Activated naive CD4-positive, alpha-beta T cell treated with anti-CD3 and anti-CD28 coated beads, Interleukin-2, amount 50 U/mL, for 16 hours (primary cell): ENCODE measurements at regions not wholly inside any gene's neighbourhood (a gene's known extent, or its start where the extent isn't known, plus 50 kb on each side); places are given as distances from the start of the nearest gene placed in this dataset.
"Not testable (repeated sequence)": the region's sequence is repeated elsewhere in the genome, so short reads cannot be mapped to it uniquely, and the experiment has no call there.

ENCODE experiments used
- DNase-seq: peaks from one replicate; pipeline ENCODE4 v3.0.0-alpha.2; 2020

DNA sequence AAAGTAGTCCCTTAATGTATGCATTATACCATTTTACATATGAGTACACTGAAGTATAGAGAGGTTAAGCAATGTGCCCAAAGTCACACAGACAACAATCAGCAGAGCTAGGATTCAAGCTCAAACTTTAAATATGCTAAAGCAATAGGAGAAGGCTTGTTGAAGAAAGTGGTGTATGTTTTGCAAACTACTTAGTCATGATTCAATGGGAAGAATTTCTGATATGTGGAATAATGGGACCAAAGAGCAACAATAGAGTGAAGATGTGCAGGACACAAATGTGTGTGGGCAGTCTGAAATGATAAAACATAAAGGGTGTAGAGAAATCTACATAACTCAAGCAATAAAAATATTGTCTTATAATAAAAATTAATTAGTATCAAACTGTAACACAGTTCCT, 109.0 kb upstream of the ARSJ start:
- DNase-seq: no peak

DNA sequence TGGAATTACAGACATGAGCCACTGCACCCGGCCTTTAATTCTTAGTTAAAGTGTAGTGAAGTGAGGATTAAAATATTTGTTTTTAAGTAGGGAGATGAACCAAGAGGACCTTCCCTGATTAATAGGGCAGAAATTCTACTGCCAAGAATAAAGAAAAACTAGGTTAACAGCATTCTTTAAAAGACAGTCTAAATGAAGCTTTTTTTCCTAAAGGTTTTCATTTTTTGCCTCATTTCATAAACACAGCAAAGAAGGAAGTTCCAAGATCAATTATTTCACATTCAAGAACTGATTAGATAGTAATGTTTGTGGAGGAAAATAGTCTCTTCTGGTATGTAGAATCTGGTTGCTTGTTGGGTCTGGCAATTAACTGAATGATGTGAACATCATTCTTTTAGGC, 112.1 kb upstream of the ARSJ start:
- no peak for DNase-seq

DNA sequence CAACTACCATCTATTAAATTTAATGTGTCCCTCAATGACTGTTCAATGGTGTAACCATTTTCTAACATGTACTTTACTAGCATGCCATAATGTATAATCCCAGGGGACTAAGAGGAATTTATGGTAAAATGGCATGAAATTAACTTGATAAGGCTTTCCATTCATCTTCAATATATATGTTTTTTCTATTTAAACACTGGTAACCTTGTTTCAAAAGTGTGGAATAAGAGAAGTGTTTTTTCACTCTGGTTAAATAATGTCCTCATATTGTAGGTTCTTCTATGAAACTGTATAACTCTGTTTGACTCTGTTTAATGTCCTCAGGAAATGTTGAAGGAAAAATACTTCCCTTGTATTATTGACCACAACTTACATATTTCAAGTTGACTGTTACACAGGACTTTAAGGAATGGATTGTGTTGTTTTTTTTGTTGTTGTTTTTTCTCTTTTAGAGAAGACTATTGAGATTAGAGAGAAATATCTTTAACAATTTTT, 113.8 kb upstream of the ARSJ start:
- no peak for DNase-seq

DNA sequence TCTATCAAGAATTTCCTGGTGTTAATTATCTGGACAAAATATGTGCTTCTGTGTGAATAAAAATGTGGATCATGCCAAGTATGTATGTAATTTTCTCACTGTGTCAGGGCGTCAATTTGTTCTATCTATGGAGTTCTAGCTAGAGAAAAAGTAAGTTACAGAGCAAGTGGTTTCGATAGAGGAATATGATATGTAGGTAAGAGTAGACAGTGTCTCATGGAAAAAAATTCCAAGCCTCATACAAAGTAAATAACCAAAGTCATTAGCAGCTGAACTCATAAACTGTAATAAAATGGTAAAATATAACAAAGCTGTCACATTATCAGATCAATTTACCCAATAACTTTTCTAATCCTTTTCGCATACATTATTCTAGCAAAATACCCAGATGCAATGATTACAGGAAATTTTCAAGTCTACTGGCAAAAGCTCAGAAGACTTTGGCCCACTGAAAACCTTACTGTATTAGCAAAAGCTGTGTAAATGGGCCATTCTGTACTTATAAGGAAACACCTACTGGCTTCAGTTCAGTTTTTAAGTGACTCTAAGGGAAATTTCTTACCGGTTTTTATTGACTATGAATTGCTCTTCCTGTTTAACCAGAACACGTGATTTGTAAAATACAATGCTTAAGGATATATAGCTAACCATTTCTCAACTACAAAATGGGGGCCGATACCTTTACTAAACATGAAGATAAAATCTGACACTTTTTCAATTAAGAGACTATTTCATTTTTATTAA, 121.0 kb upstream of the ARSJ start:
- DNase-seq: no peak

DNA sequence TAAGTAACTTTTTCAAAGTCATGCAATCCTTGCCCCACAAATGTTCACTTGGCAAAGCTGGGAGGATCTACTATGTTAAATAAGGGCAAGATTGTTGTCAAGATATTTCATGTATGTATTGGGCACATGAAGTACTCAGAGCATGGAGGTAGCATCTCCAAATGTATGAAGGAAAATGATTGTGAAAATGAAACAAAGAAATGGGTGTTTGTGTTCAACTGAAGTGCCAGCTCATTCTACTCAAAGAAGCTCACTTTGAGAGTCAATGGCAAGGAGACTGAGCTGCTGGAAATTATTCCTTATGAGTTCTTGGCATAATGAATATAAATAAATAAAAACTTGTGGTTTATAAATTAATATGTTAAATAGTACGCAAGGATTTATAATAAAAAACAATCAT, 124.5 kb upstream of the ARSJ start:
- DNase-seq: no peak

DNA sequence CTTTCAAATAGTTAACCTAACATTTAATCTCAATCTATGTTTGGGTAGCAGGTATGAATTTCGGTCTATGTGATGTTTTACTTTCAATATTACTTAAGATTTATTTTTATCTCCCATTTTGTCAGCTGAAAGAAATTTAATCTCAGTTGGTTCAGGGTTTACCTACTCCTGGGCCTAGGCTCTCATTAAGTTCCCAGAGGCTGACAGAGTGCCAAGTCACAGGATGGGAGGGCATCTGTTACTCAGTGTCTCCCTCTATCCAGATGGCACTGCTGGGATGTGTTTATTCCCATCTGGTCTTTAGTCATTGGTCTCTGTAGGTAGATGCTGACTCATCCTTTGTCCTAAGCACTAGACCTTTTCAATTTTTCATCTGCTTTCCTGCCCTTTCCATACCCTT, 129.4 kb upstream of the ARSJ start:
- no peak for DNase-seq

DNA sequence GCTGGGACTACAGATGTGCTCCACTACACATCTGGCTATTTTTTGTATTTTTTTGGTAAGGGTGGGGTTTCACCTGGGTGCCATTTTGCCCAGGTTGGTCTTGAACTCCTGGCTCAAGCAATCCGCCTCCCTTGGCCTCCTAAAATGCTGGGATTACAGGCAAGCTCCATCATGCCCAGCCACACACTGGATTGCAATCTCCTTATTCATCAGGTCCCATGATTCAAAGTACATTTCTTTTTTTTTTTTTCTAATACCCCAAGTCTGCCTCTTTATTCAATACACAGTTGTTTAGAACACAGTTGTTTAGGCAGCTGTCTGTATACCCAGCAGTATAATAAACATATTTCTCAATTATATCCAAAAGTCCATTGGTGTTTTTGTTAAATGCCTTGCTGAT, 130.3 kb upstream of the ARSJ start:
- no peak for DNase-seq

DNA sequence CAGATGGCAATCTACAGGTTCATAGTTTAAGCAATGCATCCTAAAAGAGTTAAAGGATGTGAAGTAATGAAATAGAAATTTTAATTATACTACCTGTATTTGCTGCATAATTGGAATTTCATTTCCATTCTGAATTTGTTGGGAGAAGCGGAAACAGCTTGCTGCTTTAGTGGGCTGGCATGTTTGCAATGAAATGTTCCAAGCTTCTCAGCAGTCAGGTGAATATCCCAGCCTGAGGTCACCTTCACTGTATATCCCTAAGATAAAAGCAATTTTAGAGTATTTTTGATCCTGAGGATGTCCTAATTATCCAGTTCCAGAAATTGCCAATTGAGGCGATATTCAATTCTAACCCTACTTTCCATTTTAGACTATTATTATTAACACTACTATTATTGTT, 136.1 kb upstream of the ARSJ start:
- no peak for DNase-seq

DNA sequence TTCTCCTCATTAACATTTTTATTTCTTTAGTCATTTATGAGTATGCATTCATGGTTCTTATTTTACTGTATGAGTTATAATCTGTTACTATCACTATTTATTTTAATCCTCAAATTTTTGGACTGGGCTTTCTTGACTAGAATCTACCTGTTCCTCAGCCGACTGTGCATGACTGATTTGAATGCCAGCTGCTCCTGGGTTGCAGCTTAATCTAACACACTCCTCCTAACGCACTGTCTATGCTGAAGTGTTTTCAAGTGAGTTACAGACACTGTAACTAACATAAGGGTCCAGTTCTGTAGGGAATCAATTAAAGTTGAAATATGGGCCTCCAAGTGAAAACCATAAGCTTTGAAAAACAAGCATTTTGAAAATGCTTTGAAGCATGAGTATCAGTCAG, 137.4 kb upstream of the ARSJ start:
- DNase-seq: no peak

DNA sequence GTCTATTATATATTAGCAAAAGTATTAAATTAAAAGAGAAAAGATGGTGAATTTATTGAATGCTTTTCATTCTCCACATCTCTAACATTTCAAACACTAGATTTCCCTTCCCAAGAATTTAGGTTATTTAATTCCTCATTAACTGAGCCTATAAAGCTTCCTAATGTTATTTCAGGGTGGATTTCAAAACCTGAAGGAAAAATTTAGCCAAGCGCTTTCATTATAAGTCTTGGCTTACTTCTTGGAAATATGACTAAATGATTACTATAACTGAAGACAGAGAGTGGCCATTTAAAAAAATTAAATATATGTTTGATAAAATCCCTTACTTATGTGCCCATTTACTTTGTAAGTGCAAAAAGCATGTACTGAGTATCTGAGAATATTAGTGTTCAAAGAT, 141.8 kb upstream of the ARSJ start:
- no peak for DNase-seq

DNA sequence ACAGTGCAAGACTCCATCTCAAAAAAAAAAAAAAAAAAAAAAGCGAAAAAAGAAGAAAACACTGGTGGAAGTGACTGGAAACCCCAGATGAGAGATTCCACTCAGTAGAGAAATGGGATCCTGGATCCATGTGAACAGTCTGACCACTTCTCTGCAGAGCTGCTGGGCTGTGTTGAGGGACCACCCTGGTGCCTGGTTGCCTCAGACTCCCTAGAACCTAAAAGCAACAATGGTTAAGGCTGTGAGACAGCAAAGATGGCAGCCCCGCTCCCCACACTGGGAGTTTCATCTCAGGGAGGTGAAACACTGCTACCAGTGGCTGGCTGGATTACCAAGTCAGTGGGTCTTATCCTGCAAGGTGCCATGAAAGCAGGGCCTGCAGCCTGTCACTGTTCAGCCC, 152.8 kb upstream of the ARSJ start:
- no peak for DNase-seq

DNA sequence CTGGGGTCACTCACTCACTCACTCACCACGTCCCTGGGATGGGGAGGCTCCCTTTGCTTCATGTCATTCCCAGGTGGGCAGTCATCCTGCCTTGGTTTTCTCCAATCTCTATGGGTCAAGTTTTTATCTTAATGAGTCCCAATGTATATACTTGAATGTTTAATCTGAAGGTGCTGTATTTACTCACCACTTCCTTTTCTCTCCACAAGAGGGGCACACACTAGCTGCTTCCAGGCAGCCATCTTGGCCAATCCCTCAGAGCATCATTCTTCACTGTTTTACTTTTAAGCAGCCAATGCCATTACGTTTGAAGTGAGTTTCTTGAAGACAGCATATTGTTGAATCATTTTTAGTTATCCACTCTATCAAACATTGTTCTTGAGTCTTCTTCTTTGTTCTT, 153.4 kb upstream of the ARSJ start:
- DNase-seq: no peak

DNA sequence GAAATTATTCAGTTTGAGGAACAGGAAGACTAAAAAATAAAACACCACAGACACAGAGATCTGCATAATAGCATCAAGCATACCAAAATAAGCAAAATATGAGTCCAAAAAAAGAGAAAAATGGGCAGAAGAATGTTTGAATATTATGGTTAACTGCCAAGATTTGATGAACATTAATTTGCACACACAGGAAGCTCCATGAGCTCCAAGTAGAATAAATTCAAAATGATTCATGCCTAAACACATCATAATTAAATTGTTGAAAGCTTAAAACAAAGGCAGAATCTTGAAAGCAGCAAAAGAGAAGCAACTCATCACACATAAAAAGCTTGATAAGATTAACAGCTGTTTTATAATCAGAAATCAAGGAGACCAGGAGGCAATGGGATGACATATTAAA, 156.6 kb upstream of the ARSJ start:
- DNase-seq: no peak

DNA sequence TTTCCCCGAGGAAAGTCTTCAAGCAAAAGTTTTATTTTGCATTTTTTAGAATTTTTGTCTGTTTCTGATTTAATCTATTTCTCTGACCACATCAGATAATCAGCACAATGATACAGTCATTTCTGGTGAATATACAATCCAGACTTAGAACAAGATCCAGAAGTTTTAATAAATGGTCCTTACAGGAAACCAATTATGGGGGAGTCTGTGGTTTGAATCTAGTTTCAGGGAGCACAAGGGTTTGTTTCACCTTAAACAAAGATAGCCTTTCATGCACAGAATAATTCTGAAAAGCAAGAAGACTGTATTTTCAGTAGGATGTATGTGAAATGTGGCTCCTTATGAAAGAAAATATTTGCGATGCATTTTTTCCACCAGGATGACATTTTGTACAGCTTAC, 158.5 kb upstream of the ARSJ start:
- no peak for DNase-seq

DNA sequence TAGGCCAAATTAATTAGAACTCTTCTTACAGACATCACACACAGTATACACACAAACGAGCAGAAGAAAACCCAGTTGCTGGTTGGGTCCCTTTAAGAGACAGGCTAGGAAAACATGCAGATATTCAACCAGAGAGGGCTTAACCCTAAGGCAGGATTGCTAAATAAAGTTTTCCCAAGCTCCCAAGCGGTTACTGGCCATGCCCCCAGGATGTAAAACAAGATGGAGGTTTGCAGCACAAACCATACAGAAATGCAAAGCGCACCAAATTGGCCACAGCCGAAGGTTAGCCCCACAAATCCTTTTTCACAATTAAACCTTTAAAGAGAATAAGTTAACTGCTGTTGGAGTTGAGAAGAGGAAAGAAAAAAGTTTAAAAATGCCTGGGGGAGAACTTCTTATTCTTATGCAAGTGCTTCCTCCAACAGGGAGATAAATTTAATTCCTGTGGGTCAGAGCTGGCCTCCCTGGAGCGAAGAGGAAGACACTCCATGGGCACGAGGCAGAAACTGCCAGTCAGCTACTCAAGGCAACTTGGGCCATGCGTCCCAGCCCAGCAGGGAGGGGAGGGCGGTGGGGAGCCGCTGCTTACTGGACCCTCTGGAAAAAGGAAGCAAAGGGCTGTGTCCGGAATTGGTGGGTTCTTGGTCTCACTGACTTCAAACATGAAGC, 167.6 kb upstream of the ARSJ start:
- no peak for DNase-seq

DNA sequence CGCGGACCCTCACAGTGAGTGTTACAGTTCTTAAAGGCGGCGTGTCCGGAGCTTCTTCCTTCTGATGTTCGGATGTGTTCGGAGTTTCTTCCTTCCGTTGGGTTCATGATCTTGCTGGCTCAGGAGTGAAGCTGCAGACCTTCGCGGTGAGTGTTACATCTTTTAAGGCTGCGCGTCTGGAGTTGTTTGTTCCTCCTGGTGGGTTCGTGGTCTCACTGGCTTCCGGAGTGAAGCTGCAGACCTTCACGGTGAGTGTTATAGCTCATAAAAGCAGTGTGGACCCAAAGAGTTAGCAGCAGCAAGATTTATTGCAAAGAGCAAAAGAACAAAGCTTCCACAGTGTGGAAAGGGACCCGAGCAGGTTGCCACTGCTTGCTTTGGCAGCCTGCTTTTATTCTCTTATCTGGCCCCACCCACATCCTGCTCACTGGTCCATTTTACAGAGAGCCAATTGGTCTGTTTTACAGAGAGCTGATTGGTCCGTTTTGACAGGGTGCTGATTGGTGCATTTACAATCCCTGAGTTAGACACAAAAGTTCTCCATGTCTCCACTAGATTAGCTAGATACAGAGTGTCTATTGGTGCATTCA, 168.3 kb upstream of the ARSJ start:
- DNase-seq: not testable (repeated sequence)

DNA sequence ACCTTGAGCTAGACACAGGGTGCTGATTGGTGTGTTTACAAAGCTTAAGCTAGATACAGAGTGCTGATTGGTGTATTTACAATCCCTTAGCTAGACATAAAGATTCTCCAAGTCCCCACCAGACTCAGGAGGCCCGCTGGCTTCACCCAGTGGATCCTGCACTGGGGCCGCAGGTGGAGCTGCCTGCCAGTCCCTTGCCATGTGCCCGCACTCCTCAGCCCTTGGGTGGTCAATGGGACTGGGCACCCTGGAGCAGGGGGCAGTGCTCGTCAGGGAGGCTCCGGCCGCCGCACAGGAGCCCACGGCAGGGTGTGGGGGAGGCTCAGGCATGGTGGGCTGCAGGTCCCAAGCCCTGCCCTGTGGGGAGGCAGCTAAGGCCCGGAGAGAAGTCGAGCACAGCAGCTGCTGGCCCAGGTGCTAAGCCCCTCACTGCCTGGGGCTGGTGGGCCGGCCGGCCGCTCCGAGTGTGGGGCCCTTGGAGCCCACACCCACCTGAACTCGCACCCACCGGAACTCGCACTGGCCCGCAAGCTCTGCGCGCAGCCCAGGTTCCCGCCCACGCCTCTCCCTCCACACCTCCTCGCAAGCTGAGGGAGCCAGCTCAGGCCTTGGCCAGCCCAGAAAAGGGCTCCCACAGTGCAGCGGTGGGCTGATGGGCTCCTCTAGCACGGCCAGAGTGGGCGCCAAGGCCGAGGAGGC, 169.1 kb upstream of the ARSJ start:
- DNase-seq: not testable (repeated sequence)

DNA sequence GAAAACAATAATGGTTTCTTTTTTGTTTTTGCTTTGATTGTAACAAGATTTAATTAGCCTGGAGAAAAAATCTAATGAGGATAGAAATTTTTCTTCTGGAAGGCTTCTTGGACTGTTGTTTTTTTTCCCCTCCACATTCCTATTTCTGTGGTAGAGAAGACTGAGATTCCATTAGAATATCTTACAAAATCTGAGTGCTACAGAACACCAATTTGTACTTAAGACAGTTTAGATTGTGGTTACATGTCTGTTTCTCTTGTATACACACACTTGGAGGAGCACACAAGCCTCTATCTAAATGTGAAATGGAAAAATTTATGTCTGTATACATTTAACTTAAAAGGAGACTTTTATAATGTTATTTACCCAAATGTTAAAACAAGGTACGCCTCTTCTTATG, 176.9 kb upstream of the ARSJ start:
- no peak for DNase-seq

DNA sequence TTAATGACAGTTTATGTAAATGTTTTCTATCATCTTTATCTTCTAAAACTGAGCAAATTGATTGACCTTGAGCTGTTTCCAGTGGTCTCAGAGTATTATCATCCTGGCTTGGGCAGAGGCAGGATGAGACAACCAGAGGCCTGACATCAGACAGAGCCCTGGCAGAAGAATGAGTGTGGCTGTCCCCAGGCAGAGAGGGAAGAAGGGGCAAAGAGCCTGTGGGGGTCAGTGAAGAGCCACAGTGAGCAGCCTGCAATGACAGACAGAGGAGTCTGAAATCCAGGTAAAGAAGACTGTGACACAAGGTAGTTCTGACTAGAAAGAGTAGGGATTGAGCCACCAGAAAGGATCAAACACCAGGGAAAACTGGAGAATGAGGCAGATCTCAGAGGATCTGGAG, 182.4 kb upstream of the ARSJ start:
- no peak for DNase-seq

DNA sequence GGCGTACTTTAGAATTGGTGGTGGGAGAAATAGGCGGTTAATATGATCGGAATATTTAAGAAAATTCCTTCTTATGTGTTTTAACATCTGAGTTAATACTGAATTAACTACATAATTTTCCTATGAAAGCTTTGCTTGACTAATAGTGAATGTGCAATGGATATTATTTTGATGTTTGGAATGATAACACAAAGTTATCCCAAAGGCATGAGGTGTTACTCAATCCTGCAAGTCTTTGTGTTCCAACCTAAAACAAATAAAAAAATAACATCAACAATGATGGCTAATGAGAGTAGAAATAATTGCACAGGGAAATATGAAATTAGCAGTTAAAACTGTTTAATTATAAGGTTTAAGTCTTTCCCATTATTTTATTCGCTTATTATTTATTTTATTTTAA, 183.6 kb upstream of the ARSJ start:
- no peak for DNase-seq

DNA sequence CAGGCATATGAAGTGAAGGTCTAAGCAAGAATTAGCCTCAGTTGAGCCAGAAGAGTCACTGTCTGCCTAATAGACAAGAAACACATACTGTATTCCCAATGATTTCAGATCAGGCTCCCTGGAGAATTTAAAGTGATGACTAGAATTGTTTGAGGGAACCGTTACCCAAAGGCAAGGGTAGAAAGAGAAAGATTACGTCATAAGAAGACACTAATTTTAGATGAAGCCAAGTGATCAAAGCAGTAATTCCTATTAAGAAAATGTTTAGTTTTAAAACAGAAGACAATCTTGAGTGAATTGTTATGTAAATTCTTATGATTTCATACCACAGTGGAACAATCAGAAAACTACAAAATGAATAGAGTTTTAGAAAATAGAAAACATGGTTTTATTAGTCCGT, 194.5 kb upstream of the ARSJ start:
- DNase-seq: no peak

DNA sequence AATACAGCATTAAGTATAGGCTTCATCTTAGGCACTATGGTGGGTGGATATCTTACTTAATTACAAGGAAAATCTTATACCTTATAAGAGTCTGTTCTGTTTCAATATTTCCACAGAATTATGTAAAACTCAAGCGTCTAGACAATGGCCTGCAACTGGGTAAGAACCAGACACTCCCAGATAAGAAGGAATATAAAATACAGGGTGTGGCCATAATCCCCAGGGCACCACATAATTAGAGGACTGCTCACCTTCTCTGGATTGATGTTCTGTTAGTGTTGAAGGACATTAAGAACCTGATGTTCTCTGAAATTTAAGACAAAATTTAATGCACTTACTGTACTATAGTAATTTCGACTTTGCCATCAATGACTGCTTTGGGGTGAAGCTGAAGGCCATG, 198.2 kb upstream of the ARSJ start:
- no peak for DNase-seq

DNA sequence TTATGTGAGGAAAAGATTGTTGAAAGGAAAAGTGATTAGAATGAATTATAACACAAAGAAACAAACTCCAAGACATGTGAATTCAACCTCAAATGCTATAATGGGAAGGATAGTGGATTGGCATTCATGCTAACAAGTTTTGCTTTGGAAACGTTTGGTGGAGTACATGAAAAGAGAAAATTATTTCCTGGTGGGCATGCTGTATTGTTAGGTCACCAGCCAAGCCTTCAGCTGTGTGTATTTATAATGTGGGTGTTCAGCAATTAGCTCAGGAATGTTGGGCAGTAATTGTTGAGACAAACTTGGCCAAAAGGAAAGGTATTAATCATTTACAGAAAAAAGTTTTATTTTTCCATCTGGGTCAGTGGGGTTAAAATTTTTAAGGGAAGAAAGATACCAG, 198.9 kb upstream of the ARSJ start:
- DNase-seq: no peak

DNA sequence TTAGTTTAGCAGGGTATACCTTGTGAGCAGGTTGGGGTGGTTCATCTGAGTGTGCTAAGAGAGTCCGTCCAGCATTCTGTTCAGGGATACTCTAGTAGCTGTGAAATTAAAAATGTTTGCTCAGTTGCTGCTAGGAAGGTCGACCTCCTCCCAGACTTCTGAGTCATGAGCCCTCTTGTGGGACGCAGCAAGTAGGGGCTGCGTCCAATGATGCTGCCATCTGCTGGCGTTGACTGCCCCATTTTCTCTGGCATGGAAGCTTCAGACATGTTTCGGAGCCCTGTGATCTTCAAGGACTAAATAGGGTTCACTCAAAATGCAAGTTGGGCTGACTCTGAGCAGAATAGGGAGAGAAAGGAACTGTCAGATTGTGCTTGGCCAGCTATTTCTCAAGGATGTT, 201.0 kb upstream of the ARSJ start:
- peak; percentile 38 for DNase-seq
